Fibroblast of skin of back (primary cell): ENCODE measurements at regions not wholly inside any gene's neighbourhood (a gene's known extent, or its start where the extent isn't known, plus 50 kb on each side); places are given as distances from the start of the nearest gene placed in this dataset.
"Not testable (repeated sequence)": the region's sequence is repeated elsewhere in the genome, so short reads cannot be mapped to it uniquely, and the experiment has no call there.

ENCODE experiments used
- DNase-seq: peaks from one replicate; pipeline ENCODE4 v3.0.0-alpha.2; 2013

- DNase-seq, result not testable (repeated sequence)
Observed at GRCh38 chr5:34189246-34189645, 146.2 kb upstream of the C1QTNF3 start.

GRCh38 chr5:34189752-34190411 lies 146.9 kb upstream of the C1QTNF3 start:
- peak; percentile 6 for DNase-seq

GRCh38 chr5:34190466-34190865 lies 147.5 kb upstream of the C1QTNF3 start:
- DNase-seq, result not testable (repeated sequence)

- DNase-seq, result not testable (repeated sequence)
Observed at GRCh38 chr5:34191279-34191744, 148.3 kb upstream of the C1QTNF3 start.

GRCh38 chr5:34192064-34192922 lies 149.3 kb upstream of the C1QTNF3 start:
- peak; percentile 8 for DNase-seq

- DNase-seq, result not testable (repeated sequence)
Observed at GRCh38 chr5:34192923-34193262, 149.9 kb upstream of the C1QTNF3 start.

- not testable (repeated sequence) for DNase-seq
Observed at GRCh38 chr5:34193297-34193696, 150.3 kb upstream of the C1QTNF3 start.

- DNase-seq, result peak; percentile 5
Observed at GRCh38 chr5:34193804-34194203, 150.8 kb upstream of the C1QTNF3 start.

GRCh38 chr5:34196091-34196490 lies 153.1 kb upstream of the C1QTNF3 start:
- not testable (repeated sequence) for DNase-seq

GRCh38 chr5:34205347-34205746 lies 162.3 kb upstream of the C1QTNF3 start:
- DNase-seq, result not testable (repeated sequence)

- peak; percentile 86 for DNase-seq
Observed at GRCh38 chr5:34217386-34217785, 174.4 kb upstream of the C1QTNF3 start.

GRCh38 chr5:34221329-34222073 lies 178.5 kb upstream of the C1QTNF3 start:
- not testable (repeated sequence) for DNase-seq

GRCh38 chr5:34223158-34223557 lies 180.1 kb upstream of the C1QTNF3 start:
- not testable (repeated sequence) for DNase-seq

- not testable (repeated sequence) for DNase-seq
Observed at GRCh38 chr5:34230402-34230801, 187.4 kb upstream of the C1QTNF3 start.

- DNase-seq, result not testable (repeated sequence)
Observed at GRCh38 chr5:34243802-34244201, 200.8 kb upstream of the C1QTNF3 start.

GRCh38 chr5:34244281-34245031 lies 201.4 kb upstream of the C1QTNF3 start:
- DNase-seq, result peak; percentile 68

GRCh38 chr5:34245032-34245394 lies 202.0 kb upstream of the C1QTNF3 start:
- not testable (repeated sequence) for DNase-seq

- DNase-seq, result peak; percentile 0
Observed at GRCh38 chr5:34245813-34246212, 202.8 kb upstream of the C1QTNF3 start.

- not testable (repeated sequence) for DNase-seq
Observed at GRCh38 chr5:34258598-34258997, 215.6 kb upstream of the C1QTNF3 start.

GRCh38 chr5:34261020-34261419 lies 218.0 kb upstream of the C1QTNF3 start:
- not testable (repeated sequence) for DNase-seq

GRCh38 chr5:34266151-34266550 lies 223.1 kb upstream of the C1QTNF3 start:
- not testable (repeated sequence) for DNase-seq

- DNase-seq, result not testable (repeated sequence)
Observed at GRCh38 chr5:34296759-34297158, 253.7 kb upstream of the C1QTNF3 start.
